ENCODE measurements at regions not wholly inside any gene's neighbourhood (a gene's known extent, or its start where the extent isn't known, plus 50 kb on each side); places are given as distances from the start of the nearest gene placed in this dataset.
"Not testable (repeated sequence)": the region's sequence is repeated elsewhere in the genome, so short reads cannot be mapped to it uniquely, and the experiment has no call there.

GRCh38 chr18:22706025-22706424, 227.1 kb upstream of the RBBP8 start:
- not testable (repeated sequence) for DNase-seq

DNA sequence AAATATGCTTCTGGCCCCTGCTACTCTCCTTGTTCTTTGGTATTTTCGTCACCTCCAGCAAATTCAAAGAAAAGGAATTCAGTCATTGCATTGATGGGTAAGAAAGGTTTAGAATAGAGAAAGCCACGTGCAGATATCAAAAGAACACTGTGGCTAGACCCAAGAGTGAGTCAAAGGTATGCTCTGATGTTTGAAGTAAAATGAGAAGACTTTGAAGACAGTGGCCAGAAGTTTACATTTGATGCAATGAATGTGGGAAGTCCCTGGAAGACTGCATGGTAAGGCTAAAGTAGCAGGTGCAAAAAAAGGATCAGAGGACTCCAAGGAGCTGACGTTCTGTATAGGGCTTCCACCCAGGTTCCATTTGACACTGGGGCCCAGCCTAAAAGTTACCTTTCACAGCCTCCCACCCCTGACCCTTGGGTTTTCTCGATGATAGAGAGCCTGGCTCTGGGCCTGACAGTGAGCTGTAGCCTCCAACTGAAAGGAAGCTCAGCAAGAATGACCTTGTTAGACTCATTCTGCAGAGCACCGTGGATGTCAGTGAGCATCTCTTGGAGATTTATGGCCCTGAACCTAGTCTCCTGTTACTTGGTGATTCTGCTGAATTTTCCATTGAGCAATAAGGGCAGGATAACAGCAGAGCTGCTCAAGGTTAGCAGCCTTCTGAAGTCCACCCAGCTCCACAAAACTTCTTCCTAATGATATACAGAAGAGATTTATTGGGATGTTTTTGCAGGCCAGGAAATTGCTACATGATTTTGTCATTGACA, 223.7 kb upstream of the RBBP8 start:
- no peak for DNase-seq

DNA sequence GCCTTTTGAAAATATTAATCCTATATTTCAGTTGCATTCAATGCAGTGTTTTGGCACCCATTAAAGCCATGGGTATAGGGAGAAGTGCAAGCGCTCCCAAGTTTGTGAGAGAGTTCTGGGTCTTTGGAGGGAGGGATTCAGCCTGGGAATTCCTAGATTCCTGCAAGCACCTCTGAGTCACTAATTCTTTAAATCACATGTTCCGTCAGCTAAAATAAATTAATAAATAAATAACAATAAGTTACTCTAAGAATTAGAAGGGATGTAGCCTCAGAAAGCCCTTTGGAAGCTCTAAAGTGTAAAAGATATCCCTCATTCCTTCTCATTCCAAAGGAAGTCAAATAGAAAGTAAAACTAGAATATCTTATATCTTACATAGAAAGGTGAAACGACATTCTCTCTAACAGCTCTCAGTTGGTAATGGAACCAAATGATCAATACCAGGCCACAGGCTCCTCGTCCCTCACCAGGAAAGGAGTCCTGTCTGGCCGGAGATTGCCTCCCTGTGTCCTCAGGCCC, 222.4 kb upstream of the RBBP8 start:
- no peak for DNase-seq

DNA sequence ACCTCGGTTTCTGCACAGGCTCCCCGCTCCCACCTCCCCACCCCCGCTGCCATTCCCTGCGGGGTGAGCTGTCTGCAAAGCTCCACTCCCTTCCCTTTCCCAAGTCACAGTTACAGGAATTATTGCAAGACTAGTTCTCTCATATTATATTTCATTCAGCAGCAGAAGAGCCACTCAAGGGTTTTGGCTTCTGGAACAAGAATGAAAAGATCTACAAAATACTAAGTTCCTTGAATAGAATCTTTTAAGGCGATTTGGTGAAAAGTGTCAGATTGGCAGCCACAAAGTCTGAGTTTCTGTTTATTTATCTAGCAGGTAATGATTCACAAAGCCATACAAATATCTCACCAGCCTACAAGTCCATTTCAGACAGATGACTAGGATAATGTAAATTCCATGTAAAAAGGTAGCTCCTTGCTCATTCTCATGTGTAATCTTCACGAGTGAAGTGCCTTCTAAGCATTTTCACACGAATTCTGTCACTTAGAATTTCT, 221.9 kb upstream of the RBBP8 start:
- no peak for DNase-seq

DNA sequence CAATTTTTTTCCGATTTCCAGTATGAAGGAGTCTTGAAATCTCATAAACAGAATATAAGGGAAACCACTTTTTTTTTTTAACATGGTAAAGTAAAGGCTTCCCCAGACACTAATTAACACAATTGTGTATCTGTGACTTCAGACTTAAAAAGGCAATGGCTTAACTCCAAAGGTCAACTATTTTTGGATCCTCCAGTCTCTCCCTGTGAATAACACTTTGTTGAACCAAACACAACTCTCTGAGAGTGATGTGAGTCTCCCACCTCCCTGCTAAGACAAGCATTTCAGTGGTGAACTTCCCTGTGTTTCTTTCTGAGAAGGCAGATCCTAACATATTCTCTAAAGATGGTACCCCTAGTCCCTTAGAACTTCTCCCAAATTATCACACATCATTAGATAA, 219.6 kb upstream of the RBBP8 start:
- no peak for DNase-seq

DNA sequence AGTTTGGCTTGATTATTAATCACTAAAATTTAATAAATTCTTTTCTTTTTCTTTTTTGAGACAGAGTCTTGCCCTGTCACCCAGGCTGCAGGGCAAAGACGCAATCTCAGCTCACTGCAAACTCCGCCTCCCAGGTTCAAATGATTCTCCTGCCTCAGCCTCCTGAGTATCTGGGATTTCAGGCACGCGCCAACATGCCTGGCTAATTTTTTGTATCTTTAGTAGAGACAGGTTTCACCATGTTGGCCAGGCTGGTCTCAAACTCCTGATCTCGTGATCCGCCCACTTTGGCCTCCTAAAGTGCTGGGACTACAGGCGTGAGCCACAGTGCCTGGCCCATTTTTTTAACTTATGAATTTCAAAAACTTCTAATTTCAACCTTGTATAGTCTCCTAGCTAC, 215.6 kb upstream of the RBBP8 start:
- DNase-seq = not testable (repeated sequence)

DNA sequence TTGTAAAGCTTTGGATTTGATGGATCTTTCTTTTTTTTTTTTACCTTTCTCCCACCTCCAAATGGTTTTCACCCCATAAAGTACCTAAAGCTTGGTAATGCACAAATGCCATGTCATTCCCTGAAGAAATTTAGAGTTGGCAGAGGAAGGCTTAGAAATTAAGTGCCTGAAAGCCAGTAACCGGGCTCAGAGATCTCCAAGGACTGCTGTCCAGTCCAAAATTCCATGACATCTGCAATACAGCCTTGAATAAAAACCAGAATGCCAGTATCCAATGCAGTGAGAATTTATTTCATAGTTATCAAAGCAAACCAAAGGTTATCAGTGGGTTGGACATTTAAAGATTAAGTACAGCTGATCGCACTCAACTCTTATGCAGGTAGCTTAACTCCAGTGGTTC, 209.9 kb upstream of the RBBP8 start:
- DNase-seq = no peak

DNA sequence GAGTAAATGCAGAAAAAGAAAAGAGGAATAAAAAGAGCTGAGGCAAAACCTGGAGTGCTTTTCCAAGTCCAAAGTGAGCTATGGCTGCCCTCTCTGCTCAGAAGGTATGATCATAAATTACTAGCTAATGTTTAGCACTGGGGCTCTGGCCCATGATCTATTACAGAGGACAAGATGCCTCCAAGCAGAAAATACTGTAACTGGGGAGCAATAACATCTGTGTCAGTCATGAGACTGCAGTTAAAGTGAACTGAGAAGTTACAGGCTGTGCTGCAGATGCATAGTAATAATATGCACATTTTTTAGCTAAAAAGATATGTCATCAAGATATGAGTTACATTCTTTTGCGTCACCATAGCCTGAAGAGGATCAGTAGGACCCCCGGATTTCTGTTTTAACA, 209.4 kb upstream of the RBBP8 start:
- DNase-seq = no peak

GRCh38 chr18:22726469-22726868, 206.7 kb upstream of the RBBP8 start:
- no peak for DNase-seq

DNA sequence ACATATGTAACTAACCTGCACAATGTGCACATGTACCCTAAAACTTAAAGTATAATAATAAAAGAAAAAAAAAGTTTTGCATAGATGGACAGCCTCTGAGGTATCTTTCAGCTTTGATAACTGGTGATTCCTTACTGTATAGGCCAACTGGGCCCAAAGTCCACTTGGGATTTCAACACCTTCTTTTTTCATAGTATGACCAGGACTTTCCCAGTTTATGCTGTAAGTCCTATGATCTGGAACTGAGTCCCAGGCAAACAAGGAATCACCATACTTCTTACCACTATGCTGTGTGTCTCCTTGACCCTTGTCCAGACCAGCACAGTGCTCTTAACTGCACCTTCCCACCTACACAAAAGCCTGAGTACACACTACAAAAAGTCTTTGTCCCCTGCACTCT, 205.1 kb upstream of the RBBP8 start:
- no peak for DNase-seq

DNA sequence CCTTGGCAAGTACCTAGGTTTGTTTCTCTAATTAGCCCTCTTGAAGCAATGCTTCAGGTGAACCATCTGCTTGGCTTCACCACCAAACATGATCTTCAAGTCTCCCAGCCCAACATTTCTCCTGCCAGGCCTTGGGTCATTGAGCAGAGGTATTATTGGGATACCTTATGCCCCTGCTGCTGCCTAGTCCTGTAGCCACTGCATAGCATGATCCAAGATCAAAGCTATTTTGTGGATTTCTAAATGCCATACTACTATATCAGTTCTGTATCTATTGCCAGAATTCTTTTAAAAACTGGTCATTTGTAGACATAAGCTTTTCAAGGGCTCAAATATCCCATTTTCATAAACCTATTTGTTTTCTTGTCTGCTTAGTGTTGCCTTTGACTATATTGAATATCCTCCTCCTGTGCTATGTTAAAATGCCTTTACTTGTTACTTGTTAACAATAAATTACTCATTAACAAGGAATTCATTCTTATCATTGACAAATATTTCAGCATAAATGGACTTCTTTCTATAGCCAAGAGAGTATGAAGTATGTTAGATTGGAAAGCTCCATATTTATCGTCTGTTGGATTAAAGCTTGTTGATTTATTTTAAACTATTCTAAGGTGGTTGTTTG, 204.5 kb upstream of the RBBP8 start:
- no peak for DNase-seq

DNA sequence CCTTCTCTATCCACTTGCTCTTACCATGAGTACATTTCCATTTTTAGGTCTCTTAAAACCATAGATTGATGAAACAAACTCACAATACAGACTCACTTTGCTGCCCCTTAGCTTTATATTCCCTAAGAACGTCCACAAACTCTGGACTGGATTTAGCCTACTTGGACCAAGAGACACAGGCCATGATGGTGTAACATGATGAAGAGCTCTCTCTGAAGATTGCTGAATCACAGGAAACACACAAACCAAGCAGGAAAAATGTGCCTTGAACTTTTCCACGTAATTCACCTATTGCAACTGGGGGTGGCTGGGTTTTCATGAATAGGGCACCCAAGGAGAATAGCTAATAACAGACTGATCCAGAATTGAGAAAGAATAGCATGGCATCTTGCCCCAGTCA, 201.7 kb upstream of the RBBP8 start:
- no peak for DNase-seq

- no peak for DNase-seq
These were observed 198.9 kb upstream of the RBBP8 start for GRCh38 chr18:22734105-22734661.

GRCh38 chr18:22734791-22735627, 198.1 kb upstream of the RBBP8 start:
- no peak for DNase-seq

DNA sequence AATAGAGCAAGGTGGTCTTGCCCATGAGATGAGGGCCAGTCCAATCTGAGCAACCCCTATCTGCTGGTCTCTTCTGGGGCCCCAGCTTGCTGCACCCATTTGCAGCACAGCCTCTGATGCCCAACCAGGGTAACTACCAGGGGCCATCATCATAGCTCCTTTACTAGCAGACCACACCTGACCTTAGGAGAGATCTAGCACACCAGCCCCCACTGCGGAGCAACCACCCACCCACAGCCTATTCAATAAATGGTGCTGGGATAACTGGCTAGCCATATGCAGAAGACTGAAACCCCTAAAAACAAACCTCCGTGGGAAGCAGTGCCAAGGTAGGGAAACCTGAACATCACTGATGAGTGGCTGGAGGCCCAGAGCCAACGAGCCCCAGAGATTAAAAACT, 196.1 kb upstream of the RBBP8 start:
- no peak for DNase-seq

GRCh38 chr18:22739061-22739642, 194.0 kb upstream of the RBBP8 start:
- DNase-seq = no peak

GRCh38 chr18:22739789-22740188, 193.3 kb upstream of the RBBP8 start:
- DNase-seq = no peak

DNA sequence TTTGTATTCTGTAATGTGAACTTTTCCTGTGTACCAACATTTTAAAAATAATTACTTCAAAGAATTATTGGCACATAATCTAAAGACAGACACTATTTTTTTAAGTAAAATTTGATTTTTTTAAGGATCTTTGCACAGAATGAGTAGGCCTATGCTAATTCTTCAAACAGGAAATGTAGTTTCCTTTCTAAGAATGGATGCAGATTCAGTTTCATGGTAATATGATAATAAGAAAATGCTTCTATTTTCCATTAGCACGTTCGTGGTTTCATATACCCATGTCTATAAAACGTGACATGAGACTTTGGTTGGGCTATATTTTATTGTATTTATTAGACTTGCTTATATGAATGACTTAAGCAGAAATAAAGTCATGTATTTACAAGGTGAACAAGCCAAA, 191.8 kb upstream of the RBBP8 start:
- no peak for DNase-seq

DNA sequence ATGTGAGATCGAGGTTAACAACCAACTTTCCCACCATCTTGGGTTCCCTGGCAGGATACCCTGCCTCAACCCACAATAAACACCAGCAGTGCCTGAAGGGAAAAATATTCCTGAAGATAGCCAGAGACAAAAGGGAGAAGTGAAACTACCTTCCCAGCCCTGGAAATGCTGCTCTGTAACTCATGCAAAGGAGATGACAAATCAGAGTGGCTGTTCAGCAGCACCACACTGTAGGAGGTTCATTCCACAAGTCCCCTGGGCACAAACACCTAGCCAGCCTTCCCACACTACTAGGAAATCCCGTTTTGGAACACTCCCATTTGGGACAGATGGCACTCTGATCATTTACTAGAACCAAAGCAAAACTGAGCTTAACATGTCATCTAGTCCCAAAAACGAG, 190.7 kb upstream of the RBBP8 start:
- DNase-seq = no peak

- no peak for DNase-seq
These were observed 187.2 kb upstream of the RBBP8 start for GRCh38 chr18:22745966-22746365.

- no peak for DNase-seq
These were observed 181.1 kb upstream of the RBBP8 start for GRCh38 chr18:22752014-22752413.

GRCh38 chr18:22753130-22753831, 179.8 kb upstream of the RBBP8 start:
- DNase-seq = no peak

Measured in NCI-H526 treated with DMSO at 0.1 percent for 48 hours (cell line).